Pancreas (tissue), 10 donors: ENCODE measurements at regions not wholly inside any gene's neighbourhood (a gene's known extent, or its start where the extent isn't known, plus 50 kb on each side); places are given as distances from the start of the nearest gene placed in this dataset.

Experiments
- ATAC-seq, 4 donors: fragments of 200-7000 bp; cut with Tn5 transposase; one replicate each; pipeline versions ENCODE4 v1.8.0 to v1.9.1; 2020; ENCODE audit warnings: mild to moderate bottlenecking in 4 of 4, moderate library complexity in 4 of 4
- DNase-seq, 6 donors: peaks; one replicate each; pipeline ENCODE4 v3.0.0-alpha.2; 2020
- FAIRE-seq: peaks from 2 replicates; lab custom pipeline; 2012; peaks lifted over from hg19 to GRCh38; lab: Jason Lieb, UNC
- H3K27ac ChIP-seq, 4 donors: fragments of 200-600 bp; sonication (generic); 1 replicate in 3 of 4; 2 replicates in 1 of 4; pipeline versions ENCODE4 v1.5.0 to v1.8.0; 2020
- H3K27me3 ChIP-seq, 4 donors: fragments of 200-600 bp; one replicate each; pipeline ENCODE4 v1.8.0; 2021
- H3K36me3 ChIP-seq, 3 donors: fragments of 200-600 bp; sonication (generic) in 1 of 3; one replicate each; pipeline versions ENCODE4 v1.5.0 to v1.8.0; 2020 to 2021
- H3K4me1 ChIP-seq, 3 donors: fragments of 200-600 bp; one replicate each; pipeline ENCODE4 v1.8.0; 2021
- H3K4me3 ChIP-seq, 4 donors: fragments of 200-600 bp; sonication (generic) in 2 of 4; one replicate each; pipeline versions ENCODE4 v1.5.0 to v1.8.0; 2020 to 2021
- H3K9me3 ChIP-seq, 4 donors: fragments of 200-600 bp; one replicate each; pipeline ENCODE4 v1.8.0; 2021
- CTCF ChIP-seq, 4 donors: fragments of 200-600 bp; sonication (generic) in 3 of 4; IDR thresholded peaks; one replicate each; pipeline versions ENCODE4 v1.5.0 to v1.8.0; 2021; ENCODE audit warnings: antibody characterized with exemption in 4 of 4
- WGBS, 2 donors: extraction: QIAGEN DNeasy Blood & Tissue Kit; methylation state at CpG; one replicate each; pipeline ENCODE4 v1.1.7; 2013; 5-methylcytosine and 5-hydroxymethylcytosine counted together
- intact Hi-C, 3 donors: fragments of 100-400 bp; cut with DNase I; formaldehyde crosslinking; loops; one replicate each; pipeline versions ENCODE4 v1.11.1 to v1.14.2; 2022
- donor health status: healthy with polysubstance abuse.
- donor health status: DM: no; HTN: no; CAD: no; lungs with moderate emphysema.
- donor health status: DM: no; HTN: no; CAD: no.
- donor health status: control.
- donor health status: control.
- donor health status: Bipolar disorder and iron deficiency.
- donor health status: DM: yes; HTN: yes; CAD: no.
- donor health status: DM: no; HTN: no; CAD: no.
- donor health status: DM: no; HTN: no; CAD: no.
- donor health status: DM: yes; HTN: yes; CAD: no.

- no peak for TF ChIP-seq CTCF (IDR thresholded peaks at IDR 0.05)
- WGBS, 2 donors = 78 to 82% methylated on average over 13 of the region's 13 CpGs
- no peak overlapping the region for H3K27ac ChIP-seq
- H3K4me1 ChIP-seq = no peaks in the 10 kb centered on the region
- no peaks in the 10 kb centered on the region for H3K36me3 ChIP-seq
- no peak for FAIRE-seq
- intact Hi-C loops = no loop called here
- H3K9me3 ChIP-seq = no peaks in the 10 kb centered on the region
- ATAC-seq = no peak
- no peaks in the 10 kb centered on the region for H3K27me3 ChIP-seq
- DNase-seq = no peak
- no peak overlapping the region for H3K4me3 ChIP-seq
Observed at GRCh38 chr18:59062643-59063006, 77.1 kb upstream of the SEC11C start.

- Histone ChIP-seq H3K9me3 (no peaks in the 10 kb centered on the region), H3K27ac (no peak overlapping the region), H3K4me3 (no peak overlapping the region), H3K4me1 (no peaks in the 10 kb centered on the region), H3K27me3 (no peaks in the 10 kb centered on the region), H3K36me3 (no peaks in the 10 kb centered on the region)
- 56 to 60% methylated on average over 7 of the region's 7 CpGs for WGBS, 2 donors
- FAIRE-seq (no peak), ATAC-seq (no peak), DNase-seq (no peak)
- intact Hi-C loops = no loop called here
- TF ChIP-seq CTCF (IDR thresholded peaks at IDR 0.05) = no peak
Observed at GRCh38 chr18:59063300-59063906, 76.3 kb upstream of the SEC11C start.

- Histone ChIP-seq H3K9me3 (no peaks in the 10 kb centered on the region), H3K36me3 (no peaks in the 10 kb centered on the region), H3K4me3 (no peak overlapping the region), H3K27ac (no peak overlapping the region), H3K4me1 (no peaks in the 10 kb centered on the region), H3K27me3 (no peaks in the 10 kb centered on the region)
- DNase-seq (no peak), ATAC-seq (no peak), FAIRE-seq (no peak)
- intact Hi-C loops = no loop called here
- 63 to 76% methylated on average over 4 of the region's 4 CpGs for WGBS, 2 donors
- no peak for TF ChIP-seq CTCF (IDR thresholded peaks at IDR 0.05)
Observed at GRCh38 chr18:59063912-59064311, 75.8 kb upstream of the SEC11C start.

- Histone ChIP-seq H3K9me3 (no peaks in the 10 kb centered on the region), H3K4me3 (no peak overlapping the region), H3K27ac (no peak overlapping the region), H3K36me3 (no peaks in the 10 kb centered on the region), H3K27me3 (no peaks in the 10 kb centered on the region), H3K4me1 (no peaks in the 10 kb centered on the region)
- TF ChIP-seq CTCF (IDR thresholded peaks at IDR 0.05) = no peak
- FAIRE-seq (no peak), DNase-seq (no peak), ATAC-seq (no peak)
- 63 to 69% methylated on average over 6 of the region's 6 CpGs for WGBS, 2 donors
- intact Hi-C loops = loop anchor here in 1 of 3 donors (5.0 kb wide), 1 partner anchor 283 kb away; no protein-coding TSS in a partner anchor
Observed at GRCh38 chr18:59065684-59066083, 74.0 kb upstream of the SEC11C start.

- DNase-seq (no peak), ATAC-seq (peak in 1 of 4 donors; percentile 39), FAIRE-seq (no peak)
- Histone ChIP-seq H3K9me3 (no peaks in the 10 kb centered on the region), H3K4me3 (no peak overlapping the region), H3K27me3 (no peaks in the 10 kb centered on the region), H3K4me1 (no peaks in the 10 kb centered on the region), H3K36me3 (no peaks in the 10 kb centered on the region), H3K27ac (no peak overlapping the region)
- TF ChIP-seq CTCF (IDR thresholded peaks at IDR 0.05) = peak in 1 of 4 donors; percentile 6
- intact Hi-C loops = loop anchor here in 1 of 3 donors (5.0 kb wide), 1 partner anchor 286 kb away; no protein-coding TSS in a partner anchor
- 46 to 61% methylated on average over 2 of the region's 2 CpGs for WGBS, 2 donors
Observed at GRCh38 chr18:59067873-59068272, 71.8 kb upstream of the SEC11C start.
